ENCODE measurements at regions not wholly inside any gene's neighbourhood (a gene's known extent, or its start where the extent isn't known, plus 50 kb on each side); places are given as distances from the start of the nearest gene placed in this dataset.
"Not testable (repeated sequence)": the region's sequence is repeated elsewhere in the genome, so short reads cannot be mapped to it uniquely, and the experiment has no call there.

DNA sequence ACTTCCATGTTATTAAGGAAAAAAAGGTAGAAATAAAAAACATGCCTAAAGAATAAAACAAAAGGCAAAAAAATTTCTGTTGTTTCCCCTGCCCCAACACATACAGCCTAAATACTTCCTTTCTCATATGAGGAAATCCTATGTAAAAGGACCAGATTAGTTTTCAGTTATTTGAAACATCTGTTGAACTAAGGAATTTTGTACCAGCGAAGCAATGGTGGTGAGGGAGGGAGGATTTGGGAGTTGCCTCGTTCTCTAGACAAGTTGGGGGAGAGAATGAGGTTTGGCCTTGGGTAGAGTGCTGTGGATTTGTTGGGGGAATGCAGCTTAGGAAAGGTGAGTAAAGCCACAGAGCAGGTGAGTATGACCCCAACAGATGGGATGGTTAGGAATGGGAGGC, 141.5 kb upstream of the RFLNA start:
- TF ChIP-seq, protein P1, sequence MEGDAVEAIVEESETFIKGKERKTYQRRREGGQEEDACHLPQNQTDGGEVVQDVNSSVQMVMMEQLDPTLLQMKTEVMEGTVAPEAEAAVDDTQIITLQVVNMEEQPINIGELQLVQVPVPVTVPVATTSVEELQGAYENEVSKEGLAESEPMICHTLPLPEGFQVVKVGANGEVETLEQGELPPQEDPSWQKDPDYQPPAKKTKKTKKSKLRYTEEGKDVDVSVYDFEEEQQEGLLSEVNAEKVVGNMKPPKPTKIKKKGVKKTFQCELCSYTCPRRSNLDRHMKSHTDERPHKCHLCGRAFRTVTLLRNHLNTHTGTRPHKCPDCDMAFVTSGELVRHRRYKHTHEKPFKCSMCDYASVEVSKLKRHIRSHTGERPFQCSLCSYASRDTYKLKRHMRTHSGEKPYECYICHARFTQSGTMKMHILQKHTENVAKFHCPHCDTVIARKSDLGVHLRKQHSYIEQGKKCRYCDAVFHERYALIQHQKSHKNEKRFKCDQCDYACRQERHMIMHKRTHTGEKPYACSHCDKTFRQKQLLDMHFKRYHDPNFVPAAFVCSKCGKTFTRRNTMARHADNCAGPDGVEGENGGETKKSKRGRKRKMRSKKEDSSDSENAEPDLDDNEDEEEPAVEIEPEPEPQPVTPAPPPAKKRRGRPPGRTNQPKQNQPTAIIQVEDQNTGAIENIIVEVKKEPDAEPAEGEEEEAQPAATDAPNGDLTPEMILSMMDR (conservative IDR thresholded peaks at IDR 0.05): no peak
- TF ChIP-seq ZFX (IDR thresholded peaks at IDR 0.05): no peak
- no peak overlapping the region for H3K27ac ChIP-seq

- TF ChIP-seq ZFX (IDR thresholded peaks at IDR 0.05): no peak
- TF ChIP-seq, protein P1 (conservative IDR thresholded peaks at IDR 0.05): no peak
- no peak overlapping the region for H3K27ac ChIP-seq
Measured at GRCh38 chr12:124157406-124157805, 137.5 kb upstream of the RFLNA start.

GRCh38 chr12:124159655-124160054, 135.2 kb upstream of the RFLNA start:
- TF ChIP-seq, protein P1 (conservative IDR thresholded peaks at IDR 0.05): no peak
- no peak for TF ChIP-seq ZFX (IDR thresholded peaks at IDR 0.05)
- no peak overlapping the region for H3K27ac ChIP-seq

DNA sequence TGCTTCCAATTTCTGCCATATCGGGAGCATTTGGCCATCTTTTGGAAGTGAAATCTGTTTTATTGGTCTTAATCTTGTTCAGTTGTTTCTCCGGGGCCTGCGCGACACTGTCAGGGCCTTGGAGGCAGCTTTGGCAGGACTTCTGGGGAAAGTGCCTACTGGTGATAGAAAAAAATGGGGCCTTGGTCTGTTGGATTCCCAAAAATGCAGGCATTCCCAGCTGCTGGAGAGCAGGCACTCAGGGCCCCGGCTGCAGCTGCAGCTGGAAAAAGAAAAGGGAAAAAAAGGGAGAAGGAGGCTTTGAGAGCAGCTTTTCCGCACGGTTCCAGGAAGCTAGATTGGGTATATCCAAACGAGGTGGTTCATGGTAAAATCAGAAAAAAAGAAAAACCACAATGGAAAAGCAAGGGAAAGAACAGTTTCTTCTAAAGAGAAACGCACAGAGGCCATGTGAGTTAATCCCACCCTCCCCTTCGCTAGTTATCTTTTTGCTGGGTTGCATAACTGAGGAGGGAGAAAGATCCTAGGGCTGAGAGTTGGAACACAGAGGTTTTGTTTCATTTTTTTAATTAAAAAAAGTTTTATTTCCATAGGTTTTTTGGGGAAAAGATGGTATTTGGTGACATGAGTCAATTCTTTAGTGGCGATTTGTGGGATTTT, 134.7 kb upstream of the RFLNA start:
- TF ChIP-seq, protein P1 (conservative IDR thresholded peaks at IDR 0.05): no peak
- TF ChIP-seq ZFX (IDR thresholded peaks at IDR 0.05): no peak
- H3K27ac ChIP-seq: no peak overlapping the region

DNA sequence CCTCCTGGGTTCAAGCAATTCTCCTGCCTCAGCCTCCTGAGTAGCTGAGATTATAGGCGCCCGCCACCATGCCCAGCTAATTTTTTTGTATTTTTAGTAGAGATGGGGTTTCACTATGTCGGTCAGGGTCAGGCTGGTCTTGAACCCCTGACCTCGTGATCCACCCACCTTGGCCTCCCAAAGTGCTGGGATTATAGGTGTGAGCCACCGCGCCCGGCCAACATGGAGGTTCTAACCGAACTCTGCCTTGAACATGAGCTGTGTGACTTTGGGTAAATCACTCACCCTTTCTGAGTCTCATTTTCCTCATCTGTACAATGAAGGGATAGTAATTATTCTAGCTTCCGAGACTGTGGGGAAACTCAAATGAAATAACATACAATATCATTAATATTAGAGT, 133.5 kb upstream of the RFLNA start:
- not testable (repeated sequence) for H3K27ac ChIP-seq

DNA sequence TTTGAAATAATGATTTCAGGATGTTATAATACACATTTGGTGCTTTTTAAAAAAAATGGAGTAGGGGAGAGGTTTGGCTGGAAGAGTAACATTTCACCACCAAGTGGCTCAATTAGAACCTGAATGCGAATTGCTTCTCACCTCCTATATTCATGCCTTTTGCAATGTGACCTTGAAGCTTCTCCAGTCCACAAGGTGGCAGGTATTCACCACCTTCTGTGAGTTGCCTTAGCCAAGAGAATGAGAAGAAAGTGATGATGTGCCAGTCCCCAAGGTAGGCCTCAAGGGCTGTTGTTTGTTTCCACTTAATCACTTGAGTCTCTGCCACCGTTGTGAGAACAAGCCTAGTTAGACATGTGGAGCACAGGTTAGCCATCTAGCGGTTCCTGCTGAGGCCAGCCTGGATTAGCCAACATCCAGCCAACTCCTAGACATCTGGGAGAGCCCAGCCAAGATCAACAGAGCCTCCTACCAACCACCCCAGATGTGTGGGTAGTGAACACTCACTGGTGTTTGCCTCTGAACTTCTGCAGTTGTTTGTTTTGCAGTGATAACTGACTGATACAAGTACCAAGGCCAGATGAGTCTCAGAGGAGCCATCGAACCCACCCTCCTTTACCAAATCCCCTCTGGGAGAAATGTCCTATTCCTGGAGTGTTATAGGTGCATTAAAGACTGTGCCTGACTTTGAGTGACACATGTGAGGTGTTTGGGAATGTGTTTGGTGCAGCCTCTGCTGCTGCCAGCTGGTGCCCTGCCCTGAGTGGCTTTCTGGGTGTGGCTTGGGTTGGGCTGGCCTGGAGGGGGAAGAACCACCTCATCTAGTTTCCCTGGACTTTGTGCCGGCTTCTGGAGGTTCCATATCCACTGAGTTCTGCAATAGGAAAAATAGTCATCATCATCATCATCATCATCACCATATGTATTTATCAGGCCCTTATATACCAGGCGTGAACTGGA, 132.5 kb upstream of the RFLNA start:
- no peak for TF ChIP-seq ZFX (IDR thresholded peaks at IDR 0.05)
- TF ChIP-seq, protein P1 (conservative IDR thresholded peaks at IDR 0.05): no peak; the same call in 1 of the 2 replicates
- no peak overlapping the region for H3K27ac ChIP-seq

- TF ChIP-seq, protein P1 (conservative IDR thresholded peaks at IDR 0.05): no peak
- no peak for TF ChIP-seq ZFX (IDR thresholded peaks at IDR 0.05)
- H3K27ac ChIP-seq: no peak overlapping the region
Measured at GRCh38 chr12:124165695-124166094, 129.2 kb upstream of the RFLNA start.
